Mammary epithelial cell (primary cell): ENCODE measurements at regions not wholly inside any gene's neighbourhood (a gene's known extent, or its start where the extent isn't known, plus 50 kb on each side); places are given as distances from the start of the nearest gene placed in this dataset.

Source experiments
- EZH2 ChIP-seq: IDR thresholded peaks from 2 replicates; pipeline ENCODE4 v1.6.1; 2012; ENCODE audit warnings: low read length, inconsistent platforms, borderline replicate concordance
- TF ChIP-seq, protein P1 (sequence below), 2 donors: IDR thresholded peaks in 1 of 2; conservative IDR thresholded peaks in 1 of 2; 2 replicates each; pipeline ENCODE4 v1.5.1; 2011 to 2012; ENCODE audit warnings: inconsistent platforms in 2 of 2, low read length in 2 of 2, mild to moderate bottlenecking in 2 of 2, control low read depth in 1 of 2, low read depth in 1 of 2; ENCODE audit not compliant: insufficient read depth in 1 of 2; ENCODE audit errors: extremely low read depth in 1 of 2

DNA sequence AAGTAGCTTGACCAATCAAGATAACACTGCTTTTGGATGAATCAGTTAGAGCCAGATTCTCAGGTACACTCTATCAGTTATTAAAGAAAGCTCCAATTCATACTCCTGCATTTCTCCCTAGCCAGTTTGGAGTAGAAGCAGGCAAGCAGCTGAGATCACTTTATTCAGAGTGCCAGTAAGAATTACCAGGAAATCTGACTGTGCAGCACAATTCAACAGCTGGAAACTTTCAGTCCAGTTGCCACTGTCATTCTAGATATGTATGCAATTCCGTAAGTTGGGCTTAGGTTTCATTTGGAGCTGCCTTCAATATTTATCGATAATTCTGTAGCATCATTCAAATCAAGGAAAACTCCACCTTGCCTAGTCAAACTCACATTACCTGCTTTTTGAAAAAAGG lies 2625.6 kb upstream of the PCDH20 start:
- TF ChIP-seq, protein P1, sequence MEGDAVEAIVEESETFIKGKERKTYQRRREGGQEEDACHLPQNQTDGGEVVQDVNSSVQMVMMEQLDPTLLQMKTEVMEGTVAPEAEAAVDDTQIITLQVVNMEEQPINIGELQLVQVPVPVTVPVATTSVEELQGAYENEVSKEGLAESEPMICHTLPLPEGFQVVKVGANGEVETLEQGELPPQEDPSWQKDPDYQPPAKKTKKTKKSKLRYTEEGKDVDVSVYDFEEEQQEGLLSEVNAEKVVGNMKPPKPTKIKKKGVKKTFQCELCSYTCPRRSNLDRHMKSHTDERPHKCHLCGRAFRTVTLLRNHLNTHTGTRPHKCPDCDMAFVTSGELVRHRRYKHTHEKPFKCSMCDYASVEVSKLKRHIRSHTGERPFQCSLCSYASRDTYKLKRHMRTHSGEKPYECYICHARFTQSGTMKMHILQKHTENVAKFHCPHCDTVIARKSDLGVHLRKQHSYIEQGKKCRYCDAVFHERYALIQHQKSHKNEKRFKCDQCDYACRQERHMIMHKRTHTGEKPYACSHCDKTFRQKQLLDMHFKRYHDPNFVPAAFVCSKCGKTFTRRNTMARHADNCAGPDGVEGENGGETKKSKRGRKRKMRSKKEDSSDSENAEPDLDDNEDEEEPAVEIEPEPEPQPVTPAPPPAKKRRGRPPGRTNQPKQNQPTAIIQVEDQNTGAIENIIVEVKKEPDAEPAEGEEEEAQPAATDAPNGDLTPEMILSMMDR (conservative IDR thresholded peaks at IDR 0.05 in 1 of 2, IDR thresholded peaks at IDR 0.05 in 1 of 2; ENCODE audit: extremely low read depth in 1 of 2, insufficient read depth in 1 of 2, low read depth in 1 of 2, low read length in 2 of 2): no peak
- TF ChIP-seq EZH2: no peak
